MM.1S (cell line): ENCODE measurements at regions not wholly inside any gene's neighbourhood (a gene's known extent, or its start where the extent isn't known, plus 50 kb on each side); places are given as distances from the start of the nearest gene placed in this dataset.

ENCODE experiments used
- CTCF ChIP-seq: fragments of 300-600 bp; sonication (generic); IDR thresholded peaks from 2 replicates; pipeline ENCODE4 v1.5.1; 2016; ENCODE audit warnings: antibody characterized with exemption, low read length, mixed read lengths
- EZH2phosphoT487 ChIP-seq: fragments of 300-600 bp; sonication (generic); IDR thresholded peaks from 2 replicates; pipeline ENCODE4 v1.6.1; 2018; ENCODE audit warnings: antibody characterized with exemption, low read length

GRCh38 chr18:41731884-41732283 is 223.2 kb upstream of the PIK3C3 start:
- no peak for TF ChIP-seq EZH2phosphoT487
- no peak for TF ChIP-seq CTCF
